CD8-positive, alpha-beta memory T cell (primary cell): ENCODE measurements at regions not wholly inside any gene's neighbourhood (a gene's known extent, or its start where the extent isn't known, plus 50 kb on each side); places are given as distances from the start of the nearest gene placed in this dataset.

Source experiments
- CTCF ChIA-PET: fragments of 350-600 bp; sonication (Branson Sonifier 250); formaldehyde crosslinking; loops from one replicate; lab custom pipeline; 2021; ENCODE audit warnings: antibody characterized with exemption; lab: Charles Lee
- POLR2A ChIA-PET: fragments of 350-600 bp; sonication (Branson Sonifier 250); formaldehyde crosslinking; loops from one replicate; lab custom pipeline; 2021; ENCODE audit warnings: antibody characterized with exemption; lab: Charles Lee
- DNase-seq, 5 donors: peaks; one replicate each; pipeline versions ENCODE4 v3.0.0 to v3.0.0-alpha.2; 2020 to 2022; ENCODE audit warnings: mixed read lengths in 1 of 5
- H3K27ac ChIP-seq: one replicate; pipeline ENCODE4 v1.7.0; 2013; ENCODE audit warnings: low read depth, mild to moderate bottlenecking, low read length, moderate library complexity
- H3K27me3 ChIP-seq: 2 replicates; pipeline ENCODE4 v1.7.0; 2013; ENCODE audit warnings: low read length, mild to moderate bottlenecking; ENCODE audit not compliant: insufficient read depth, poor library complexity, severe bottlenecking
- H3K36me3 ChIP-seq: 2 replicates; pipeline ENCODE4 v1.7.0; 2013; ENCODE audit warnings: mild to moderate bottlenecking, low read length, moderate library complexity; ENCODE audit not compliant: insufficient read depth
- H3K4me1 ChIP-seq: 2 replicates; pipeline ENCODE4 v1.7.0; 2013; ENCODE audit warnings: mild to moderate bottlenecking, low read length, moderate library complexity; ENCODE audit not compliant: insufficient read depth
- H3K4me3 ChIP-seq: 2 replicates; pipeline ENCODE4 v1.7.0; 2013; ENCODE audit warnings: mild to moderate bottlenecking, low read length
- H3K9me3 ChIP-seq: 2 replicates; pipeline ENCODE4 v1.7.0; 2013; ENCODE audit warnings: mild to moderate bottlenecking, low read length
- H3K27ac Mint-ChIP-seq, 8 donors: one replicate each; pipeline ENCODE4 v1.8.0; 2020 to 2021; ENCODE audit warnings: mixed read lengths in 8 of 8, mild to moderate bottlenecking in 6 of 8, inconsistent platforms in 3 of 8, moderate library complexity in 3 of 8
- H3K27me3 Mint-ChIP-seq, 2 donors: one replicate each; pipeline ENCODE4 v1.8.0; 2020 to 2021; ENCODE audit warnings: mixed read lengths in 2 of 2, mild to moderate bottlenecking in 1 of 2, moderate library complexity in 1 of 2
- H3K36me3 Mint-ChIP-seq, 3 donors: one replicate each; pipeline ENCODE4 v1.8.0; 2020 to 2021; ENCODE audit warnings: mixed read lengths in 3 of 3, inconsistent platforms in 1 of 3, mild to moderate bottlenecking in 1 of 3
- H3K4me1 Mint-ChIP-seq, 3 donors: one replicate each; pipeline ENCODE4 v1.8.0; 2020 to 2021; ENCODE audit warnings: mixed read lengths in 3 of 3, inconsistent platforms in 1 of 3, mild to moderate bottlenecking in 1 of 3
- H3K4me3 Mint-ChIP-seq, 7 donors: one replicate each; pipeline ENCODE4 v1.8.0; 2020 to 2021; ENCODE audit warnings: mixed read lengths in 7 of 7, mild to moderate bottlenecking in 6 of 7, moderate library complexity in 4 of 7, inconsistent platforms in 2 of 7
- H3K9me3 Mint-ChIP-seq, 5 donors: one replicate each; pipeline ENCODE4 v1.8.0; 2020 to 2022; ENCODE audit warnings: mixed read lengths in 5 of 5, mild to moderate bottlenecking in 3 of 5, moderate library complexity in 2 of 5, inconsistent platforms in 1 of 5

GRCh38 chr13:60959427-60959826 lies 456.2 kb downstream of the PCDH20 start:
- no peak overlapping the region for H3K4me3 ChIP-seq
- no peaks in the 10 kb centered on the region for H3K36me3 Mint-ChIP-seq
- H3K9me3 ChIP-seq = no peaks in the 10 kb centered on the region
- peaks cover 0 to 26% (median 2%) of the 10 kb centered on the region in 5 donors for H3K9me3 Mint-ChIP-seq
- H3K27ac Mint-ChIP-seq = no peak overlapping the region
- CTCF ChIA-PET = no interaction called here
- no peaks in the 10 kb centered on the region for H3K27me3 Mint-ChIP-seq
- POLR2A ChIA-PET = no interaction called here
- H3K4me1 Mint-ChIP-seq = no peaks in the 10 kb centered on the region
- no peak overlapping the region for H3K27ac ChIP-seq
- H3K27me3 ChIP-seq = no peaks in the 10 kb centered on the region
- no peaks in the 10 kb centered on the region for H3K36me3 ChIP-seq
- DNase-seq = no peak
- H3K4me3 Mint-ChIP-seq = no peak overlapping the region
- no peaks in the 10 kb centered on the region for H3K4me1 ChIP-seq

- H3K9me3 Mint-ChIP-seq = peaks cover 0 to 26% (median 2%) of the 10 kb centered on the region in 5 donors
- H3K9me3 ChIP-seq = no peaks in the 10 kb centered on the region
- no peaks in the 10 kb centered on the region for H3K36me3 Mint-ChIP-seq
- no peak overlapping the region for H3K4me3 ChIP-seq
- no peak overlapping the region for H3K27ac Mint-ChIP-seq
- no peak overlapping the region for H3K4me3 Mint-ChIP-seq
- no peaks in the 10 kb centered on the region for H3K27me3 Mint-ChIP-seq
- POLR2A ChIA-PET = no interaction called here
- CTCF ChIA-PET = no interaction called here
- no peak for DNase-seq
- no peak overlapping the region for H3K27ac ChIP-seq
- H3K4me1 ChIP-seq = no peaks in the 10 kb centered on the region
- H3K27me3 ChIP-seq = no peaks in the 10 kb centered on the region
- H3K36me3 ChIP-seq = no peaks in the 10 kb centered on the region
- no peaks in the 10 kb centered on the region for H3K4me1 Mint-ChIP-seq
These were observed 457.8 kb downstream of the PCDH20 start for GRCh38 chr13:60957816-60958215.

GRCh38 chr13:60945396-60945795 lies 470.3 kb downstream of the PCDH20 start:
- Mint-ChIP-seq H3K27ac (no peak overlapping the region), H3K27me3 (no peaks in the 10 kb centered on the region), H3K4me3 (no peak overlapping the region), H3K36me3 (no peaks in the 10 kb centered on the region), H3K9me3 (peaks cover 1 to 19% (median 9%) of the 10 kb centered on the region in 5 donors), H3K4me1 (no peaks in the 10 kb centered on the region)
- Histone ChIP-seq H3K9me3 (no peaks in the 10 kb centered on the region), H3K27ac (no peak overlapping the region), H3K27me3 (no peaks in the 10 kb centered on the region), H3K4me1 (no peaks in the 10 kb centered on the region), H3K4me3 (no peak overlapping the region), H3K36me3 (no peaks in the 10 kb centered on the region)
- DNase-seq = no peak
- CTCF ChIA-PET = no interaction called here
- POLR2A ChIA-PET = no interaction called here

- peaks cover 3 to 13% (median 9%) of the 10 kb centered on the region in 5 donors for H3K9me3 Mint-ChIP-seq
- no peaks in the 10 kb centered on the region for H3K36me3 Mint-ChIP-seq
- no peak overlapping the region for H3K4me3 Mint-ChIP-seq
- no peaks in the 10 kb centered on the region for H3K36me3 ChIP-seq
- no peaks in the 10 kb centered on the region for H3K9me3 ChIP-seq
- H3K27me3 Mint-ChIP-seq = no peaks in the 10 kb centered on the region
- H3K4me1 Mint-ChIP-seq = no peaks in the 10 kb centered on the region
- H3K27me3 ChIP-seq = no peaks in the 10 kb centered on the region
- ChIA-PET CTCF (no interaction called here), POLR2A (no interaction called here)
- H3K27ac ChIP-seq = no peak overlapping the region
- DNase-seq = no peak
- H3K4me3 ChIP-seq = no peak overlapping the region
- no peak overlapping the region for H3K27ac Mint-ChIP-seq
- H3K4me1 ChIP-seq = no peaks in the 10 kb centered on the region
These were observed 470.8 kb downstream of the PCDH20 start for GRCh38 chr13:60944863-60945262.

GRCh38 chr13:60944016-60944415 lies 471.6 kb downstream of the PCDH20 start:
- H3K27me3 ChIP-seq = no peaks in the 10 kb centered on the region
- no peak overlapping the region for H3K4me3 ChIP-seq
- no peak overlapping the region for H3K27ac Mint-ChIP-seq
- H3K9me3 ChIP-seq = no peaks in the 10 kb centered on the region
- DNase-seq = no peak
- ChIA-PET CTCF (no interaction called here), POLR2A (no interaction called here)
- no peaks in the 10 kb centered on the region for H3K4me1 ChIP-seq
- no peaks in the 10 kb centered on the region for H3K36me3 ChIP-seq
- H3K9me3 Mint-ChIP-seq = peaks cover 3 to 13% (median 9%) of the 10 kb centered on the region in 5 donors
- H3K4me1 Mint-ChIP-seq = no peaks in the 10 kb centered on the region
- no peak overlapping the region for H3K27ac ChIP-seq
- H3K36me3 Mint-ChIP-seq = no peaks in the 10 kb centered on the region
- no peak overlapping the region for H3K4me3 Mint-ChIP-seq
- no peaks in the 10 kb centered on the region for H3K27me3 Mint-ChIP-seq

- no peak overlapping the region for H3K27ac Mint-ChIP-seq
- Histone ChIP-seq H3K4me3 (no peak overlapping the region), H3K9me3 (no peaks in the 10 kb centered on the region), H3K4me1 (no peaks in the 10 kb centered on the region), H3K27me3 (no peaks in the 10 kb centered on the region), H3K27ac (no peak overlapping the region), H3K36me3 (no peaks in the 10 kb centered on the region)
- CTCF ChIA-PET = no interaction called here
- H3K27me3 Mint-ChIP-seq = no peaks in the 10 kb centered on the region
- H3K9me3 Mint-ChIP-seq = peaks cover 0 to 14% (median 2%) of the 10 kb centered on the region in 5 donors
- no peaks in the 10 kb centered on the region for H3K36me3 Mint-ChIP-seq
- no peak overlapping the region for H3K4me3 Mint-ChIP-seq
- no peaks in the 10 kb centered on the region for H3K4me1 Mint-ChIP-seq
- POLR2A ChIA-PET = no interaction called here
- no peak for DNase-seq
These were observed 479.4 kb downstream of the PCDH20 start for GRCh38 chr13:60936281-60936680.

GRCh38 chr13:60933638-60934037 lies 482.0 kb downstream of the PCDH20 start:
- H3K9me3 Mint-ChIP-seq = peaks cover 0 to 8% (median 1%) of the 10 kb centered on the region in 5 donors
- no peaks in the 10 kb centered on the region for H3K27me3 Mint-ChIP-seq
- Histone ChIP-seq H3K4me1 (no peaks in the 10 kb centered on the region), H3K27me3 (no peaks in the 10 kb centered on the region), H3K27ac (no peak overlapping the region), H3K36me3 (no peaks in the 10 kb centered on the region), H3K4me3 (no peak overlapping the region), H3K9me3 (no peaks in the 10 kb centered on the region)
- ChIA-PET CTCF (no interaction called here), POLR2A (no interaction called here)
- DNase-seq = no peak
- no peaks in the 10 kb centered on the region for H3K36me3 Mint-ChIP-seq
- H3K4me1 Mint-ChIP-seq = no peaks in the 10 kb centered on the region
- no peak overlapping the region for H3K4me3 Mint-ChIP-seq
- H3K27ac Mint-ChIP-seq = no peak overlapping the region

GRCh38 chr13:60931858-60932546 lies 483.6 kb downstream of the PCDH20 start:
- H3K36me3 Mint-ChIP-seq = no peaks in the 10 kb centered on the region
- no peak overlapping the region for H3K4me3 ChIP-seq
- H3K27me3 ChIP-seq = no peaks in the 10 kb centered on the region
- POLR2A ChIA-PET = no interaction called here
- H3K27me3 Mint-ChIP-seq = no peaks in the 10 kb centered on the region
- CTCF ChIA-PET = no interaction called here
- no peaks in the 10 kb centered on the region for H3K4me1 Mint-ChIP-seq
- no peak for DNase-seq
- no peak overlapping the region for H3K4me3 Mint-ChIP-seq
- no peaks in the 10 kb centered on the region for H3K9me3 ChIP-seq
- H3K36me3 ChIP-seq = no peaks in the 10 kb centered on the region
- H3K9me3 Mint-ChIP-seq = peaks cover 0 to 8% (median 1%) of the 10 kb centered on the region in 5 donors
- H3K4me1 ChIP-seq = no peaks in the 10 kb centered on the region
- no peak overlapping the region for H3K27ac ChIP-seq
- H3K27ac Mint-ChIP-seq = no peak overlapping the region
